T-helper 2 cell (primary cell): ENCODE measurements at regions not wholly inside any gene's neighbourhood (a gene's known extent, or its start where the extent isn't known, plus 50 kb on each side); places are given as distances from the start of the nearest gene placed in this dataset.

Source experiments
- DNase-seq, 5 experiments: peaks; one replicate each; pipeline versions ENCODE4 v3.0.0 to v3.0.0-alpha.2; 2012 to 2022

DNA sequence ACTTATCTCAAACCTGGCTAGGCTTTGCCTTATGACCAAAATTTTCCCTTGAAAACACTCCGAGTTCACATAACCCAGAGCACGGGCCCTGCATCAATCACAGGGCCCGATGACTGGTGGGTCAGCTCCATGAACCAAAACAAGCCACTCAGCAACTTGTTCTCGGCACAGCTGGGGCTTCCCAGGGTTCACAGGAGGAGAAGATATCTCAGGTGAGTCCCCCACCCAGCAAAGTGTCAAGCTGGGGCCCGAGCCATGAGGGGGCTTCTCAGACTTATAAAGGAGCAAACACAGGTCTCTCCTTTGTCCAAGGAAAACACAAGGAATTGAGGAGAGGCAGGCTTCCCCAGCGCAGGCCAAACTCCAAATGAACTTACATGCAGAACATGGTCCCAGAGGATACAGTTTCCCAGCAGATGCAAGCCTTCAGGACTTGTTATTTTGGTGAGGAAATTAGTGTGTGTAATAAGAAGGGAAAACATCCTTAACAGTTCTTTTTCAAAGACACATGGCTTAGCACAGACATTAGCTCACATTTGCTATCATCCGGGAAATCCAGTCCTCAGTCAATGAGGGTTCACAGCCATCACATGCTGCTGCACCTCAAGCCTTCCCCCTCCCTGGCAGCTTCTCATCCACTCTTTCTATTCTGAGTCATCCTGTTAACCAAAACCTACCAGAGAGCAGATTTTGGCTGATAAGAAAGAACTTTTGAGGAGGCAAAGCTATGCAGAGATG is 98.1 kb upstream of the NFIA start:
- DNase-seq: peak in 1 of 5 experiments; percentile 67

DNA sequence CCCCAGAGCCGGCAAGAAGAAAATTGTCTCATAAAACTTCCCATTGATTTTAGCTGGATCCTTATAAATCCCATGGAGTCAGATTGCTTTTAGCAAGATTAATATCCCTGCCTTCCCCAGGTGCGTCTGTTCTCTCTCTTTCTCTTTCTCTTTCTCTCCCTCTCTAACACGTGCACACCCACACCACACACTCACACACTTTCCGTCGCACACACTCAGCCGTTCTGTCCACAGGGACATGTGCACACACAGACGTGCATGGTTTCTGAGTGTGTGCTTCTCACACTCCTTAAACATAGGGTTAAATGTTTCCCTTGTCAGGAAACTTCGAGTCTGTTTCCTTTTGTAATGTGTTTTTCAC is 98.7 kb upstream of the NFIA start:
- no peak for DNase-seq

GRCh38 chr1:60982539-60982938 is 99.8 kb upstream of the NFIA start:
- no peak for DNase-seq

DNA sequence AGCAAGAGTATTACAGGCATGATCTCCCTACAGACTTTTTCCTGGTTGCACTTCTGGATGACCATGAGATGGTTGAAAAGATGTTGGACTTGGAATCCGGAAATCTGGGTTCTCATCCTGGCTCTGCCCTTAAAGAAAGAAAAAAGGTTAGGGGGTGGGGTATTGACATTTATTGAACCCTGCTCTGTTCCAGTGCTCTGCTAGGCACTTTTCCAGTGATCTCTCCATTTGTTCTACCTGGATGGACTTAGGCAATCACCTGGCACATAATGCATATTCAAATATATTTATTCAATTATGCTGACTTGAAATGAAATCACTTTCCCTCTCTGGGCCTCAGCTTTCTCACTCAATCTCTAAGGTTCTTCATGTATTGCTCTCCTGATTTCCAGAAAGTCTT is 101.0 kb upstream of the NFIA start:
- no peak for DNase-seq

DNA sequence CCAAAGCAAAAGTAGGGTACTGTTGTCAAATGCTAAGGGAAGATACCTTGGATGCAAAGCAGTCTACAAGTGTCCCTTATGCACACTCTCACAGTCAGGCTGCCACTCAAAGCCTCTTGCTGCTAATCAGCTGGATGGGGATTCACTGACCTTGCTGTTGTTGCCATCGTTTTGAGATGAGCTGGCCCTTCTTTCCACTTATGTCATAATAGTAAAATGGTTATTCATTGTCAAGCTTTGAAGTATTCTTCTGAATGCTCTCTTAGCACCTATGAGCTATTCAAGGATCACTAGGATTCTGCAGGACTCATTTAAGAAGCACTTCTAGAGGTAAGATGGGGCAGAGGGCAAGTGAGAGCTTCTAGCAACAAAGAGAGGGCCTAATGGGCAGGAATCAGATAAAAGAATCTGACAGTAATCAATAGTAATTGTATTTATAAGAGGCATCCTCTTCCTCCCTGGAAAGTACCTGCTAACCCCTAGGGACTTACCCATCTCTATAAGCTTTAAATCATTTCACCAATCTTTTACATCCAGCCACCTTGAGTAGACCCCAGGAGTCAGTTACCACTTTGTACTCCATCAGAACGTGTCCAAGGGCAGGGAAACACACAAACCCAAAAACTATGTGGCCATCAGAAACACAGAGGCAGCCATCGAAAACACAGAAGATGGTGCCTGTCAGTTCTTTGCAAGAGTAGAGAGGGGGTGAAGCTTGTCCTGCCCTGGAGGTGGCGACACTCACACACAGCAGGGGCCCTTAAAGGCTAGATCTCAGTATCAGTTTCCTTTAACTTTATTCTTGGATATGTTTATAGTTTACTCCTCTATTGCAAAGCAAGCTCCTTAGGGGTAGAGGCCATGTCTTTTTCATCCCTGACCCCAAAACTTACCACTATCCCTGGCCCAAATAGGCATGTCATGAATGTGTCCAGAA is 103.7 kb upstream of the NFIA start:
- peak in 2 of 5 experiments; percentile 3 to 56 for DNase-seq

- DNase-seq: no peak
These were observed 104.7 kb upstream of the NFIA start for GRCh38 chr1:60977661-60978060.

DNA sequence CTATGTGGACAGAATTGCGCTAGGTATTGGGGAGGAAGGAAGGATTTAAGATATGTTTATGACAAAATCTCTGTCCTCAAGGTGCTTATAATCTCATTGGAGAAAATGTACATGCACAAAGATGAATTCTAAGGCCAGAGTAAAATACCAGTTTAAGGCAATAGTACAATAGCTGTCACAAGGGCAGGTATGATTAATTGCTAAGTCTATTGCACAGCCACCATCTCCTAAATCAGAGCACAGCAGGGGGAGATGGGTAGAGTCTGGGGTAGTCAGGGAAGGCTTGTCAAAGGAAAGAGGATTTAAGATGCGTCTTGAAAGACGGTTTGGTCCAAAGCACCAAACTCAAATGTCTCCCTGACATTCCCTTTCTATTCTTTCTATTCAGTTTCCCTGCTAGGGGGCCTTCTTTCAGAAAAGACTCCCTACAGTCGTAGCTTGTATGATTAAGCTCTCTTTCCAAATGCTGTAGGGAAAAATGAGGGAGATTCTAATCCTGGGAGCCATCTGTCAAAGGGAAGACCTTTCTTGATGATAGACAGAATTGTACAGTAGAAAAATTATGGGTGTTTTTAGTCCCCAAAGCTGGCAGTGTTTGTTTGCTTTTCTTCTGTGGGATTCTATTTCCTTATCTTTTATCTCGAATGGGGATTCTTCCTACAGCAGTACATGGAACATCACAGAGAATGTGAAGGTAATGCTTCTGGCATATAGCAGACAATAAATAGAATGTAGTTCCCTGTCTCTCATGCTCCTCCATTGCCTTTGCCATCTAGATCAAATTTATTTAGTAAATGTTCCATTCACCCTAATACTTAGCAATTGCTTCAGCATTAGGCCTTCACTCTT is 107.6 kb upstream of the NFIA start:
- no peak for DNase-seq

DNA sequence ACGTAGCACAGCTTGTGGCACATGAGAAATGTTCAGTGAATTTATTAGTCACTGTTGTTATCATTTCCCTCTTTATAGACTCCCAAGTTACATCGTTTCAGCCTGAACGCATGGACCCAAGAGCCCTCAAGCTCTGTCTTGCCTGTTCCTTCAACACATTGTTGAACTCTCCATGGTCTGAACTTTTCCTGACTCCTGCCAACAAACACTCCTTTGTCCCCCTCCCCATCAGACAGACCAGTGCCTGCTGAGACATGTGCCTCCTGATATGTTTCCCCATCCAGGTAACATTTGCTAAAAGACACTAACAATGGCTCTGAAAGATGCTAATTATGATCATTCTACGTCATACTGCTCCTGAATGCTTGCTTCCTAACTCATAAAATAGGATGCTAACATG is 108.7 kb upstream of the NFIA start:
- DNase-seq: no peak

DNA sequence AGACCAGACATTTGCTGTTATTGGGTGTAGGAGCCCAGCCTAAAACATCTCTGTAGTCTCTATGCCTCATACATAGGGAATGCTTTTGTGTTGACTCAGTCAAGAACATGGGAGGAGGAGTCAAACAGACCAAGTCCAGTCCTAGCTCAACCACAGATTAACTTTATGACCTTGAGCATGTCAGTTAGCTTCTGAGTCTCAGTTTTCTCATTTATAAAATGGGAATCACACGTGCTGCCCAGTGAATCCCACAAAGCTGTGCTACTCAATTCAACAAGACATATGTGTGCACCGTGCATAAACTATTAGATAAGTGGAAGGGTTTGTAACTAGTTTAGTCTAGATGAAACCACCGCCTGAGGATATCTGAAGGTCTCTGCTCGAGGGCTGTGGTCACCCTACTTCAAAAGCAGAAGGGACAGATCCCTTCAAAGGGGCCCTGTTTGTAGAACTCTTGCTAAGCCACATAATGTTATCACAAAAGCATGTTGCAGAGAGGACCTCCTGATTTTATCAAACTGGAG is 109.5 kb upstream of the NFIA start:
- no peak for DNase-seq

GRCh38 chr1:60971330-60971729 is 111.0 kb upstream of the NFIA start:
- DNase-seq: no peak

DNA sequence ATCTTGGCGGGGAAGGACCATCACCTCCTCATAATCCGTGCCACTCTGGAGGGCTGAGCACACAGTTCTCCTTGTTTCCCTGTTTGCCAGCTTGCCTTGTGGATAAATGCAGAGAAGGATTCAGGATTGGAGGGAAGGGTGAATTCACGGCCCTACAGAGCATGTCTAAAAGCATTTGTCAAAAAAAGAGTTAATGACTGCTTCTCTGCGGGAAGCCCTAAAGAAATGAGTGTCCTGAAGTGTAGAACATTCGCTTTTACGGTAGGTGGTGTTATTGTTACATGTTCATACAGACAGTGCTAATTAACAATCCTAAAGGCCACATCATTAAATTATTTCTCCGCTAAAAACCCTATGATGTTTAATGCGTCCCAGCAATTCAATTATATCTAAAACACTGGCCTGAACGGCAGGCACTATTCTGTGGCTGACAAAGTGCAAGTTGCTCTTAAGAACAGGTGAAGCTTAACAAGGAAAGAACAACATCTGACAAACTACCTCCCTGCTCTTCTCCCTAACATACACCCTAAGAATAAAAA is 112.3 kb upstream of the NFIA start:
- DNase-seq: no peak

DNA sequence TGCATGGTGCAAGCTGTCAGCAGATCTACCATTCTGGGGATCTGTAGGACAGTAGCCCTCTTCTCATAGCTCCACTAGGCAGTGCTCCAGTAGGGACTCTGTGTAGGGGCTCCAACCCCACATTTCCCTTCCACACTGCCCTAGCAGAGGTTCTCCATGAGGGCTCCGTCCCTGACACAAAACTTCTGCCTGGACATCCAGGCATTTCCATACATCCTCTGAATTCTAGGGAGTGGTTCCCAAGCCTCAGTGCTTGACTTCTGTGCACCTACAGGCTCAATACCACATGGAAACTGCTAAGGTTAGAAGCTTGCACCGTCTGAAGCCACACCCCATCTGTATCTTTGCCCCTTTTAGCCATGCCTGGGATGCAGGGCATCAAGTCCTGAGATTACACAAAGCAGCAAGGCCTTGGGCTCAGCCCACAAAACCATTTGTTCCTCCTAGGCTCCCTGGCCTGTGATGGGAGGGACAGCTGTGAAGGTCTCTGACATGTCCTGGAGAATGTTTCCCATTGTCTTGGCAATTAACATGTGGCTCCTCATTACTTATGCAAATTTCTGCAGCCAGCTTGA is 117.0 kb upstream of the NFIA start:
- no peak for DNase-seq

DNA sequence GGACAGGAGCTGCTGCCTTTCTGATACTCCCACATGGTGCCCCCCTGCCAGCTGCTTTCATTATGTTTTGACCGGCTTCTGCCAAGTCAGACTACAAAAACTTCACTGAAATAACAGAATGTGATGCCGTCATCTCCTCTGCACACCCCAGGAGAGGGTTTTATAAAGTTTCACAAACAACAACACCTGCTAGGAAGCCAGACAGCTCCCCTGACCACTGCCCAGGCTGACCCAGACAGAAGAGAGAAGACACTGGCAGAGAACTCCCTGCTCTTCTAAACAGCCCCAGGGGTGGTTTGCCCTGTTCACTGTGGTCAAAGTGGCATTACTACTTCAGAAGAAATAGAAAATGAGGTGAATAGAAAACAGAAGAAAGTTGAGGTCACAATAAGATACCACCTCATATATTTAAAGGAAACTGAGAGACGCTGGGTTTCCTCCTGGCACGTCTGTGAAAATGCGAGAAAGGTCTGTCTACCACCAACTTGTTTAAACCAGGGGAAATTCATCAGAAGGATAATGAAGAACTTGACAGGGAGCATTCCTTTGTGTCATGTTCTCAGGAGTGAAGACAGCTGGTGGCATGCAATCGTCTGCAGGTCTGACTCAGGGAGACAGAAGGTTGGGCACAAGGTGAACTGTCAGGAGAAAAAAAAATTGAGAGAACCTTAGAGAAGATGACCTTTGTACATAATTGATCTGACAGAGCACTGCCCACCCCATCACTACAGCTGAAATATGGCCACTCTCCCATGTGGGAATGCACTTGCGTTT is 119.0 kb upstream of the NFIA start:
- DNase-seq: no peak

DNA sequence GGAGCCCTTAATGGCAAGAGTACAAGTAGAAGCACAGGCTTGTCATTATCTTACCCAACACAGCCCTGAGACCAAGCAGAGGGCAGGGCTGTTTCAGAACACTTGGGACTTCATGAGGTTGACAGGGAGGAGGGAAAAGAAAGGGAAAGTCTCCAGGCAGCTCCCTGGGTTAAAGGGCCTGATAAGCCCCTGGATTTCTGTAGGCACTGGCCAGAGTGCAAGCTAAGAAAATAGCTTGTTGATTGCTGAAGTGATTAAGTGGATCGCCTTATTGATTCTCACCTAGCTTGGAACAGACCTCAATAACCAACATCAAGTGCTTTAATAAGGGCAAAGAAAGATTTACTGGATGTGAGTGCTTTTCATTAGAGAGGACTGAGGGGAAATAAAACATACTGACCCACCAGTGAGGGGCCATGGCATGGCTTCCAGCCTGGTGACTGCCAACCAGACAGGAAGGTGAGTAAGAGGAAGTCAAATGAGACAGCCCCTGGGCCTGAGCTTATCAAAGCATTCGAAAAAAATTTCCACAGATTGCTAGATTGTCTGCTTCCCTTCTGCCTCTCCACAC is 121.4 kb upstream of the NFIA start:
- no peak for DNase-seq

GRCh38 chr1:60959701-60960100 is 122.7 kb upstream of the NFIA start:
- DNase-seq: no peak

- DNase-seq: no peak
These were observed 124.4 kb upstream of the NFIA start for GRCh38 chr1:60958001-60958400.

- DNase-seq: no peak
These were observed 125.8 kb upstream of the NFIA start for GRCh38 chr1:60956520-60956919.

DNA sequence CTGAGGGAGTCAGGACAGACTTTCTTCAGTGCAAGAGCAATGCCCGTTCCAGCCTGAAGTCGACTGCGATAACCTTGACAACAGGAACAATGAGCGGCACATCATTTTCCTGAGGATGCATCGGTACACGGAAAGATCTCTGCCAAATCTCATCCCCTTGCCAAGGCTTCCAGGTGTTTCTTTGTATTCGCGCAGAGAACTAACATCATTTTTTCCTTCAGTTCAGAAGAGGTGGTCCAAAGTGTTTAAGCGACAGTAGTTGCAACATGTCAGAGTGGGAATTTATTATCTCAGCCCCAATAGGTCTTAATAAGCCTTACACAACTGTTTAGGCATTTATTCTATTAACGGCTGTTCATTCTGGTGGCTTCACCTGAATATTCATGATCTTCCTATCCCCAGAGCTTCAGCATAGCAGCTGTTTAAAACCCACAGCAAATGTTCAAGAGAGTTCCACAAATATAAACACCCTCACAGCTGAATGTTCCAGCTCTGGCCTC is 129.7 kb upstream of the NFIA start:
- DNase-seq: no peak

GRCh38 chr1:60950224-60951063 is 131.9 kb upstream of the NFIA start:
- DNase-seq: no peak

- no peak for DNase-seq
These were observed 132.5 kb upstream of the NFIA start for GRCh38 chr1:60949826-60950197.
